HL-60 (cell line): ENCODE measurements at regions not wholly inside any gene's neighbourhood (a gene's known extent, or its start where the extent isn't known, plus 50 kb on each side); places are given as distances from the start of the nearest gene placed in this dataset.

Experiments
- CTCF ChIP-seq: IDR thresholded peaks from one replicate; pipeline ENCODE4 v1.5.1; 2011; ENCODE audit warnings: low read length, control low read depth, inconsistent platforms; ENCODE audit not compliant: insufficient read depth
- GABPA ChIP-seq: IDR thresholded peaks from 2 replicates; pipeline ENCODE4 v1.6.1; 2012; ENCODE audit warnings: low read depth
- POLR2AphosphoS5 ChIP-seq: IDR thresholded peaks from 2 replicates; pipeline ENCODE4 v1.6.1; 2012; ENCODE audit warnings: low read depth
- SPI1 ChIP-seq: IDR thresholded peaks from 2 replicates; pipeline ENCODE4 v1.6.1; 2012; ENCODE audit warnings: low read depth, mild to moderate bottlenecking, borderline replicate concordance
- TF ChIP-seq, protein P1 (sequence below): IDR thresholded peaks from 2 replicates; pipeline ENCODE4 v1.6.1; 2012; ENCODE audit warnings: low read depth; ENCODE audit not compliant: insufficient replicate concordance

DNA sequence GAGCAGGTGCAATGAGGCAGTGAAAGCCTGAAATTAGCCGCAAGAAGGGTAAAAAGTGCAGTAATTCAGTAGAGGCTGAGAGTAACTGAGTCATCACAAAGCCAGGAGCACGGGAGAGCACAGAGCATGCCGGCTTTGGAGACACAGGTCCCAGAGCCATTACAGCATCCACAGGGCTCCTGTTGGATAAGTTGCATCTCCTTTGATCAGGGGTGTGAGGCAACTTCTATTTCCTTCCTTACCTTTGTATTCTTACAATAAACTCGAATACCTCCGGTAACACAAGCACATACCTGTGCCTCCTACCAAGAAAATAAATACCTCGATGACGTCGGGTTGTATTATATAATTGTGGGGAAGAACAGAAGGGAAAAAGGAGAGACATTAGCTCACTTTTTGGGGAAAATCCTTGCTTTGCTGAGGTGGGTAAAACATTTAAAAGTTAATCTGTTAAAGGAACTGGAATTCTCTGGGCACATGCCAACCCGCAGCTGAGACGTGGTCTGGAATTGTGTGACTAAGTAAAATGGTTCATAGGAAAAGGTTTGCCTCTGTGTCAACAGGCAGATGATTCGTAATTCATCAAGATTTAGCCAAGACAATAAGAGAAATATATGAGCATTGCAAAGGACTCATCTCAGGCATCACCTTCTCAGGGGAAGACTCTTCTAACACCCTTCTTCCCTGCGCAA lies 360.7 kb upstream of the ZFP64 start:
- TF ChIP-seq POLR2AphosphoS5 (no peak), CTCF (no peak), GABPA (no peak), SPI1 (no peak)
- TF ChIP-seq, protein P1, sequence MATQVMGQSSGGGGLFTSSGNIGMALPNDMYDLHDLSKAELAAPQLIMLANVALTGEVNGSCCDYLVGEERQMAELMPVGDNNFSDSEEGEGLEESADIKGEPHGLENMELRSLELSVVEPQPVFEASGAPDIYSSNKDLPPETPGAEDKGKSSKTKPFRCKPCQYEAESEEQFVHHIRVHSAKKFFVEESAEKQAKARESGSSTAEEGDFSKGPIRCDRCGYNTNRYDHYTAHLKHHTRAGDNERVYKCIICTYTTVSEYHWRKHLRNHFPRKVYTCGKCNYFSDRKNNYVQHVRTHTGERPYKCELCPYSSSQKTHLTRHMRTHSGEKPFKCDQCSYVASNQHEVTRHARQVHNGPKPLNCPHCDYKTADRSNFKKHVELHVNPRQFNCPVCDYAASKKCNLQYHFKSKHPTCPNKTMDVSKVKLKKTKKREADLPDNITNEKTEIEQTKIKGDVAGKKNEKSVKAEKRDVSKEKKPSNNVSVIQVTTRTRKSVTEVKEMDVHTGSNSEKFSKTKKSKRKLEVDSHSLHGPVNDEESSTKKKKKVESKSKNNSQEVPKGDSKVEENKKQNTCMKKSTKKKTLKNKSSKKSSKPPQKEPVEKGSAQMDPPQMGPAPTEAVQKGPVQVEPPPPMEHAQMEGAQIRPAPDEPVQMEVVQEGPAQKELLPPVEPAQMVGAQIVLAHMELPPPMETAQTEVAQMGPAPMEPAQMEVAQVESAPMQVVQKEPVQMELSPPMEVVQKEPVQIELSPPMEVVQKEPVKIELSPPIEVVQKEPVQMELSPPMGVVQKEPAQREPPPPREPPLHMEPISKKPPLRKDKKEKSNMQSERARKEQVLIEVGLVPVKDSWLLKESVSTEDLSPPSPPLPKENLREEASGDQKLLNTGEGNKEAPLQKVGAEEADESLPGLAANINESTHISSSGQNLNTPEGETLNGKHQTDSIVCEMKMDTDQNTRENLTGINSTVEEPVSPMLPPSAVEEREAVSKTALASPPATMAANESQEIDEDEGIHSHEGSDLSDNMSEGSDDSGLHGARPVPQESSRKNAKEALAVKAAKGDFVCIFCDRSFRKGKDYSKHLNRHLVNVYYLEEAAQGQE: no peak
